ENCODE measurements at regions not wholly inside any gene's neighbourhood (a gene's known extent, or its start where the extent isn't known, plus 50 kb on each side); places are given as distances from the start of the nearest gene placed in this dataset.

DNA sequence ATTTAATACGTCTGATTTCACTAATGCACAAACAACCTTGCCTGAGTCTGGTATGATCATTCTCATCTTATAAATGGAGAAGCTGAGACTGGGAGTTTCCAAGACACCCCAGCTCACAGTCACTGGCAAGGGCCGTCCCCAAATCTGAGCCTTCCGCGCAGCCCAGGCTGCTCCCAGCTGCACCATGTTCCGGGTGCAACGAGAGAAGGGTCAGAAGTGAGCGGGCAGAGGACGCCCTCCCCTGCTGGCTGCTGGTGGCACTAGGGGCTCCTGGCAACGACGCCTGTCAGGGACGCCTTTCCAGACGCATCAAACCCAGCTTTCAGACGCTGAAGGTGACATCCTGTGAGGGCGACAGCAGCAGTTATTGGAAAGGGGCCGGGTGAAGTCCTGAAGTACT lies 115.3 kb upstream of the PROKR2 start:
- no peak for DNase-seq (ENCODE audit: low read depth)
- H3K4me3 ChIP-seq (ENCODE audit: low read depth, low read length) = no peak overlapping the region
- TF ChIP-seq, protein P1, sequence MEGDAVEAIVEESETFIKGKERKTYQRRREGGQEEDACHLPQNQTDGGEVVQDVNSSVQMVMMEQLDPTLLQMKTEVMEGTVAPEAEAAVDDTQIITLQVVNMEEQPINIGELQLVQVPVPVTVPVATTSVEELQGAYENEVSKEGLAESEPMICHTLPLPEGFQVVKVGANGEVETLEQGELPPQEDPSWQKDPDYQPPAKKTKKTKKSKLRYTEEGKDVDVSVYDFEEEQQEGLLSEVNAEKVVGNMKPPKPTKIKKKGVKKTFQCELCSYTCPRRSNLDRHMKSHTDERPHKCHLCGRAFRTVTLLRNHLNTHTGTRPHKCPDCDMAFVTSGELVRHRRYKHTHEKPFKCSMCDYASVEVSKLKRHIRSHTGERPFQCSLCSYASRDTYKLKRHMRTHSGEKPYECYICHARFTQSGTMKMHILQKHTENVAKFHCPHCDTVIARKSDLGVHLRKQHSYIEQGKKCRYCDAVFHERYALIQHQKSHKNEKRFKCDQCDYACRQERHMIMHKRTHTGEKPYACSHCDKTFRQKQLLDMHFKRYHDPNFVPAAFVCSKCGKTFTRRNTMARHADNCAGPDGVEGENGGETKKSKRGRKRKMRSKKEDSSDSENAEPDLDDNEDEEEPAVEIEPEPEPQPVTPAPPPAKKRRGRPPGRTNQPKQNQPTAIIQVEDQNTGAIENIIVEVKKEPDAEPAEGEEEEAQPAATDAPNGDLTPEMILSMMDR (IDR thresholded peaks at IDR 0.05; ENCODE audit: low read depth, low read length, missing control alignments) = no peak

DNA sequence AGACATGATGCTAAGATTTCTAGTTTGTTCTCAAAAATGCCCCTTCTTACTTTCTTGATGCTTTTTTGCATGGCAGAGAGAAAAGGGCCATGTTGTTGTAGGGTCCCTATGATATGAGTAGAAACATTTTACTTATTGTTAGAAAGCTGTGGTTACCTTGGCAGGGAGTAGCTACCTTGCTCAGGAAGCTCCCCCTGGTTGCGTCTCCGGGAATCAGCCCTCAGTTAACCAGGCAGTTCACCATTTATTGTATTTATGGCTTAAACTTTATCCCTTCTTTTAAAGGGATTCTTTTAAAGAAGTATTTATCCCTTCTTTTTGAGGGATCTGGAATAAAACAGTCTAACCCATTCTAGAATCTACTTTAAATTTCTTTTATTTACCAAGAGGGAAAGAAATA lies 113.9 kb upstream of the PROKR2 start:
- H3K4me3 ChIP-seq (ENCODE audit: low read depth, low read length) = no peak overlapping the region
- DNase-seq (ENCODE audit: low read depth) = no peak
- TF ChIP-seq, protein P1 (IDR thresholded peaks at IDR 0.05; ENCODE audit: low read depth, low read length, missing control alignments) = no peak

DNA sequence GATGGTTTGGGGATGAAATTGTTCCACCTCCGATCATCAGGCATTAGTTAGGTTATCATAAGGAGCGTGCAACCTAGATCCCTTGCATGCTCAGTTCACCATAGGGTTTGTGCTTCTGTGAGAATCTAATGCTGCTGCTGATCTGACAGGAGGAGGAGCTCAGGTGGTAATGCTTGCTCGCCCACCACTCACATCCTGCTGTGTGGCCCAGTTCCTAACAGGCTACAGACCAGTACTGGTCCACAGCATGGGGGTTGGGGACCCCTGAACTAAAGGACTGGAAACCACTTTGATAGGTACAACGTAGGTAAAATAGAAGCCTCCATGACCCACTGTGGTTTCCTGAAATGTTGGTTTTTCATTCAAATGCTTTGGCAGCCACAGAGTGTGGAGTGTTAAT lies 109.3 kb upstream of the PROKR2 start:
- DNase-seq (ENCODE audit: low read depth) = no peak
- no peak overlapping the region for H3K4me3 ChIP-seq (ENCODE audit: low read depth, low read length)
- TF ChIP-seq, protein P1 (IDR thresholded peaks at IDR 0.05; ENCODE audit: low read depth, low read length, missing control alignments) = no peak

DNA sequence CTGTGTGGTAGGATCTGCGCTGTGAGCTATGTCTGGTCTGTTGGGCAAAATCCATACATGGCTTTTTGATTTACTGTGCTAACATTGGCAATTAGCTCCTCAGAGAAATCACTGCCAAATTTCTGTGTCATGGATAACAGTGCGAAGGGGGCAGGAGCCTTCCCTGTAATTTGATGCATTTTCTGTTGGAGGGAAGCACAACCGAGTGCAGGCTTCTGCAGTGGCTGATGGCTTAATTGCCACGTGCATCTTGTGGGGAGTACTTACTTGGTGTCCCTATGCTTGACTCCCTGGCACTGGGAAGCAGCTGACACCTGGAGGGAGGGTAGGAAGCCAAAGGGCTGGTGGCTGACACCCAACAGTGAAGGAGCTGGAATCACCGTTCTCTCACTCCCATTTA lies 99.3 kb upstream of the PROKR2 start:
- DNase-seq (ENCODE audit: low read depth) = no peak
- TF ChIP-seq, protein P1 (IDR thresholded peaks at IDR 0.05; ENCODE audit: low read depth, low read length, missing control alignments) = no peak

DNA sequence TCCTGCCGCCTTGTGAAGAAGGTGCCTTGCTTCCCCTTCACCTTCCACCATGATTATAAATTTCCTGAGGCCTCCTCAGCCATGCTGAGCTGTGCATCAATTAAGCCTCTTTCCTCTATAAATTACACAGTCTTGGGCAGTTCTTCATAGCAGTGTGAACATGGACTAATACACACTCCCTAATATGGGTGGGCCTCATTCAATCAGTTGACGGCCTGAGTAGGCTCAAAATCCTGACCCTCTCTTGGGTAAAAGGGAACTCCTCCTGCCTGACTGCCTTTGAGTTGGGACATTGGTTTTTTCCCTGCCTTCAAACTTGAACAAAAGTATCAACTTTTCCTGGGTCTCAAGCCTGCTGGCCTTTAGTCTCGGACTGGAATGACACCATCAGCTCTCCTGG lies 96.6 kb upstream of the PROKR2 start:
- no peak for DNase-seq (ENCODE audit: low read depth)
- TF ChIP-seq, protein P1 (IDR thresholded peaks at IDR 0.05; ENCODE audit: low read depth, low read length, missing control alignments) = no peak
- H3K4me3 ChIP-seq (ENCODE audit: low read depth, low read length) = no peak overlapping the region

More for the DNA sequence above, 99.3 kb upstream of the PROKR2 start:
- no peak overlapping the region for H3K4me3 ChIP-seq (ENCODE audit: low read depth, low read length)

DNA sequence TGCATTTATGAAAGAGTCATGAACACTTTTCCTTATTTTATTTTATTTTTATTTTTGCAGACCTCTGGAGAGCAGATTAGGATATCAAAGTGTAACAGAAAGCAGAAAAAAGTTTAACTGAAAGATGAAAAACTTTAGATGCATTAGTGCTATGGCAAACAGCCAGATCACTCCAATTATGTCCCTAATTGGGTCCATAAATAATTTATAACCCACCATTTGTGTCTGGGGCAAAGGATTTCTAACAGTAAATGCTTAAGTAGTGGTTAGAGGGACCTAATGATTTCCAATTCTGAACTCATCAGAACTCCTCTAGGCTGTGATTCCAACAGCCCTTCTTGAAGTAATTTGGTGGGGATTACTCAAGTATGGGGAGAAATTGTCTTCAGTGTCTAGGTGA lies 93.7 kb upstream of the PROKR2 start:
- TF ChIP-seq, protein P1 (IDR thresholded peaks at IDR 0.05; ENCODE audit: low read depth, low read length, missing control alignments) = no peak
- DNase-seq (ENCODE audit: low read depth) = no peak
- no peak overlapping the region for H3K4me3 ChIP-seq (ENCODE audit: low read depth, low read length)

DNA sequence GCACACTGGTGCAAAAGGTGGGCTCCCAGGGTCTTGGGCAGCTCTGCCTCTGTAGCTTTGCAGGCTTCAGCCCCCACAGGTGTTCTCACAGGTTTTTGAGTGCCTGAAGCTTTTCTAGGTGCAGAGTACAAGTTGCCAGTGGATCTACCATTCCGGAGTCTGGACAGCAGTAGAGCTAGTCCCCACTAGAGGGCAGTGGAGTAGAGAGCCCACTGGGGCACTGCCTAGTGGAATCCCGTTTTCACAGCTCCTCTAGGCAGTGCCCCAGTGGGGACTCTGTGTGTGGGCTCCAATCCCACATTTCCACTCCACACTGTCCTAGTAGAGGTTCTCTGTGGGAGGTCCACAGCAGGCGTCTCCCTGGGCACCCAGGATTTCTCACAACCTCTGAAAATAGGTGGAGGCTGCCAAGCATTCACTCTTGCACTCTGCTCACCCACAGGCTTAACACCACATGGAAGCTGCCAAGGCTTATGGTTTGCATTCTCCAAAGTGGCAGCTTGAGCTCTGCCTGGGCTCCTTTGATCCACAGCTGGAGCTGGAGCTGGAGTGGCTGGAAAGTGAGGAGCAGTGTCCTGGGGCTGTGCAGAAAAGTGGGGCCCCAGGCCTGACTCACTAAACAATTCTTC lies 86.3 kb upstream of the PROKR2 start:
- H3K4me3 ChIP-seq (ENCODE audit: low read depth, low read length) = no peak overlapping the region
- TF ChIP-seq, protein P1 (IDR thresholded peaks at IDR 0.05; ENCODE audit: low read depth, low read length, missing control alignments) = peak; percentile 95
- DNase-seq (ENCODE audit: low read depth) = peak; percentile 12
